SK-N-MC (cell line): ENCODE measurements at regions not wholly inside any gene's neighbourhood (a gene's known extent, or its start where the extent isn't known, plus 50 kb on each side); places are given as distances from the start of the nearest gene placed in this dataset.

ENCODE experiments used
- EZH2 ChIP-seq: fragments of 200-600 bp; sonication (generic); IDR thresholded peaks from one replicate; pipeline ENCODE4 v1.6.1; 2017; ENCODE audit warnings: antibody characterized with exemption
- FOXP2 ChIP-seq: optimal IDR thresholded peaks from 2 replicates; pipeline ENCODE3; 2011; ENCODE audit warnings: mild to moderate bottlenecking, moderate library complexity; ENCODE audit not compliant: insufficient read depth; ENCODE audit errors: extremely low read length, control extremely low read depth
- POLR2AphosphoS5 ChIP-seq: IDR thresholded peaks from 2 replicates; pipeline ENCODE4 v1.6.1; 2012; ENCODE audit warnings: mild to moderate bottlenecking, low read depth, low read length, borderline replicate concordance

DNA sequence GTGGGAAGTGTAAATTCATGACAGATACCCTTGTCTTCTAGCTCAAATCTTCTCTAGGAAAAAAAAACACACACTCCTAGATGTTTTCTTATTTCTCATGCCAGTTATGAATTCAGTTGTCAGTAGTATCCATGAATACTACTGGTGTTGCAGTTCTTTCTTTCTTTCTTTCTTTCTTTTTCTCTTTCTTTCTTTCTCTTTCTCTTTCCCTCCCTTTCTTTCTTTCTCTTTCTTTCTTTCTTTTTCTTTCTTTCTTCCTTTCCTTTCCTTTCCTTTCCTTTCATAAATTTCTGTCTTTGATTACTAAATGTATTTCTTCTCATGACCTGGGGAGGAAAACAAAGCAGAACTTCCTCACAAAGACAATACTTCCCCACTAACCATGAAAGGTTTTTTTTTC lies 253.8 kb downstream of the PCDH7 start:
- TF ChIP-seq EZH2 (no peak), POLR2AphosphoS5 (no peak), FOXP2 (no peak)
